ENCODE measurements at regions not wholly inside any gene's neighbourhood (a gene's known extent, or its start where the extent isn't known, plus 50 kb on each side); places are given as distances from the start of the nearest gene placed in this dataset.
A peak's percentile ranks its signal among the peaks of the same experiment; 100 is the strongest.
"Not testable (repeated sequence)": the region's sequence is repeated elsewhere in the genome, so short reads cannot be mapped to it uniquely, and the experiment has no call there.

GRCh38 chr2:42995752-42996422 lies 203.5 kb upstream of the HAAO start:
- no peak for ATAC-seq
- no peaks in the 10 kb centered on the region for H3K27me3 ChIP-seq
- H3K4me1 ChIP-seq: peaks cover 0 to 6% (median 0%) of the 10 kb centered on the region in 3 donors
- no peak for TF ChIP-seq CTCF (IDR thresholded peaks at IDR 0.05)
- WGBS, 2 donors: 97 to 98% methylated on average over 1 of the region's 1 CpG
- no peak overlapping the region for H3K27ac ChIP-seq
- H3K4me3 ChIP-seq: no peak overlapping the region
- intact Hi-C loops (cut with DNase I): no loop called here
- no peaks in the 10 kb centered on the region for H3K9me3 ChIP-seq
- DNase-seq: no peak
- H3K36me3 ChIP-seq: no peaks in the 10 kb centered on the region
- FAIRE-seq: no peak

DNA sequence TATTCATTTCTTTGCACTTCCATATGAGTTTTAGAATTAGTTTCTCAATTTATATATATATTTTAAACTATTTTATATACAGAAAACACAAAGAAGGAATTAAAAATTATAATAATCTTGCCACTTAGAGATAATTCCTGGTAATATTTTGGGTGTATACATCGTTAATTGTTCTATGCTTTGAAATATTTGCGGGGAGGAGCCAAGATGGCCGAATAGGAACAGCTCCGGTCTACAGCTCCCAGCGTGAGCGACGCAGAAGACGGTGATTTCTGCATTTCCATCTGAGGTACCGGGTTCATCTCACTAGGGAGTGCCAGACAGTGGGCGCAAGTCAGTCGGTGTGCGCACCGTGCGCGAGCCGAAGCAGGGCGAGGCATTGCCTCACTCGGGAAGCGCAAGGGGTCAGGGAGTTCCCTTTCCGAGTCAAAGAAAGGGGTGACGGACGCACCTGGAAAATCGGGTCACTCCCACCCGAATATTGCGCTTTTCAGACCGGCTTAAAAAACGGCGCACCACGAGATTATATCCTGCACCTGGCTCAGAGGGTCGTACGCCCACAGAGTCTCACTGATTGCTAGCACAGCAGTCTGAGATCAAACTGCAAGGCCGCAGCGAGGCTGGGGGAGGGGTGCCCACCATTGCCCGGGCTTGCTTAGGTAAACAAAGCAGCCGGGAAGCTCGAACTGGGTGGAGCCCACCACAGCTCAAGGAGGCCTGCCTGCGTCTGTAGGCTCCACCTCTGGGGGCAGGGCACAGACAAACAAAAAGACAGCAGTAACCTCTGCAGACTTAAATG lies 197.1 kb upstream of the HAAO start:
- H3K4me1 ChIP-seq; intact Hi-C loops (cut with DNase I); H3K27me3 ChIP-seq; H3K27ac ChIP-seq; H3K4me3 ChIP-seq; ATAC-seq; H3K9me3 ChIP-seq; H3K36me3 ChIP-seq; FAIRE-seq: not testable (repeated sequence)
- WGBS, 2 donors: 88 to 98% methylated on average over 17 to 35 of the region's 37 CpGs
- DNase-seq: peak in 2 of 6 donors; percentile 3 to 9

DNA sequence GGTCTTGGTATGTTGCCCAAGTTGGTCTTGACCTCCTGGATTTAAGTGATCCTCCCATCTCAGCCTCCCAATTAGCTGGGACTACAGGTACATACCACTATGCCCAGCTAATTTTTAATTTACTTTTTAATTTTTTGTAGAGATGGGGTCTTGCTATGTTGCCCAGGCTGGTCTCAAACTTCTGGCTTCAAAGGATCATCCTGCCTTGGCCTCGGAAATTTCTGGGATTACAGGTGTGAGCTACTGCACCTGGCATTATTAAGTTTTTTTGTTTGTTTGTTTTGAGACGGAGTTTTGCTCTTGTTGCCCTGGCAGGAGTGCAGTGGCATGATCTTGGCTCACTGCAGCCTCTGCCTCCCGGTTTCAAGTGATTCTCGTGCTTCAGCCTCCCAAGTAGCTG lies 195.7 kb upstream of the HAAO start:
- peak overlapping the region in 2 of 4 donors; percentile 55 to 63 for H3K27ac ChIP-seq
- intact Hi-C loops (cut with DNase I); H3K4me1 ChIP-seq; FAIRE-seq; H3K4me3 ChIP-seq; H3K36me3 ChIP-seq; H3K9me3 ChIP-seq; H3K27me3 ChIP-seq; ATAC-seq: not testable (repeated sequence)
- peak in 1 of 6 donors; percentile 8 for DNase-seq
- WGBS, 2 donors: 25 to 26% methylated on average over 4 of the region's 4 CpGs

DNA sequence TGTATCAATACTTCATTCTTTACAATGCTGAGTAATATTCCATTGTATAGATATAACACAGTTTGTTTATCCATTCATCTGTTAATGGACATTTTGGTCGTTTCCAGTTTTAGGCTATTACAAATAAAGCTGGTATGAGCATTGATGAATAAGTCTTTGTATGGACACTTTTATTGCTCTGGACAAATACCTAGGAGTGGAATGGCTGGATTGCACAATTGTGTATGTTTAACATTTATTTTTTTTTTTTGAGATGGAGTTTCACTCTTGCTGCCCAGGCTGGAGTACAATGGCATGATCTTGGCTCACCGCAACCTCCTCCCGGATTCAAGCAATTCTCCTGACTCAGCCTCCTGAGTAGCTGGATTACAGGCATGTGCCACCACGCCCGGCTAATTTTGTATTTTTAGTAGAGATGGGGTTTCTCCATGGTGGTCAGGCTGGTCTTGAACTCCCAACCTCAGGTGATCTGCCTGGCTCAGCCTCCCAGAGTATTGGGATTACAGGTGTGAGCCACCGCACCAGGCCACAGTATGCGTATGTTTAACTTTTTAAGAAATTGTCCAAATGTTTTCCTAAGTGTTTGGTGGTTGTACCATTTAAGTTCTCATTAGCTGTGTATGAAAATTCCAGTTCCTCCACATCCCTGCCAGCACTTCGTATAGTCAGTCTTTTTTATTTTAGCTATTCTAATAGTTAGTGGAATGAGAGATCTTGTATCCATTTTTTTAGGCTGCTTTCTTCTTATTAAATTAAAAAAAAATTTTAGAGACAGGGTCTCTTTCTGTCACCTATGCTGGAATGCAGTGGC lies 194.9 kb upstream of the HAAO start:
- H3K27ac ChIP-seq: peak overlapping the region in 3 of 4 donors; percentile 5 to 63 (median 55)
- no peaks in the 10 kb centered on the region for H3K27me3 ChIP-seq
- WGBS, 2 donors: 67 to 78% methylated on average over 8 of the region's 8 CpGs
- no peak overlapping the region for H3K4me3 ChIP-seq
- DNase-seq: peak in 1 of 6 donors; percentile 21
- peak; percentile 57 to 71 (median 68) for ATAC-seq
- no peaks in the 10 kb centered on the region for H3K36me3 ChIP-seq
- no peaks in the 10 kb centered on the region for H3K9me3 ChIP-seq
- TF ChIP-seq CTCF (IDR thresholded peaks at IDR 0.05): no peak
- intact Hi-C loops (cut with DNase I): no loop called here
- no peak for FAIRE-seq
- H3K4me1 ChIP-seq: peaks cover 0 to 2% (median 0%) of the 10 kb centered on the region in 3 donors

GRCh38 chr2:42984617-42985016 lies 192.2 kb upstream of the HAAO start:
- H3K27me3 ChIP-seq: no peaks in the 10 kb centered on the region
- DNase-seq: peak in 2 of 6 donors; percentile 11 to 27
- no peaks in the 10 kb centered on the region for H3K9me3 ChIP-seq
- TF ChIP-seq CTCF (IDR thresholded peaks at IDR 0.05): no peak
- peaks cover 0 to 12% (median 8%) of the 10 kb centered on the region in 3 donors for H3K4me1 ChIP-seq
- intact Hi-C loops (cut with DNase I): no loop called here
- no peak overlapping the region for H3K4me3 ChIP-seq
- WGBS, 2 donors: 76 to 87% methylated on average over 6 of the region's 6 CpGs
- no peak for ATAC-seq
- no peaks in the 10 kb centered on the region for H3K36me3 ChIP-seq
- no peak for FAIRE-seq
- peak overlapping the region in 1 of 4 donors; percentile 60 for H3K27ac ChIP-seq

All from pancreas (tissue), 10 donors.